HG02588 (cell line): ENCODE measurements at regions not wholly inside any gene's neighbourhood (a gene's known extent, or its start where the extent isn't known, plus 50 kb on each side); places are given as distances from the start of the nearest gene placed in this dataset.
"Not testable (repeated sequence)": the region's sequence is repeated elsewhere in the genome, so short reads cannot be mapped to it uniquely, and the experiment has no call there.

ENCODE experiments used
- ATAC-seq: cut with Tn5 transposase; IDR thresholded peaks from one replicate; pipeline ENCODE4 v1.9.1; 2021; ENCODE audit warnings: mild to moderate bottlenecking, moderate library complexity; ENCODE audit not compliant: unreplicated experiment

GRCh38 chr2:2464094-2464493 is 133.0 kb upstream of the MYT1L start:
- ATAC-seq = no peak

GRCh38 chr2:2456721-2457120 is 125.6 kb upstream of the MYT1L start:
- ATAC-seq = no peak

GRCh38 chr2:2455151-2455550 is 124.1 kb upstream of the MYT1L start:
- ATAC-seq = no peak

GRCh38 chr2:2452961-2453360 is 121.9 kb upstream of the MYT1L start:
- no peak for ATAC-seq

GRCh38 chr2:2451275-2451674 is 120.2 kb upstream of the MYT1L start:
- not testable (repeated sequence) for ATAC-seq

GRCh38 chr2:2448178-2448577 is 117.1 kb upstream of the MYT1L start:
- no peak for ATAC-seq

GRCh38 chr2:2422621-2423020 is 91.5 kb upstream of the MYT1L start:
- no peak for ATAC-seq

GRCh38 chr2:2413525-2413924 is 82.5 kb upstream of the MYT1L start:
- no peak for ATAC-seq

- ATAC-seq = no peak
Measured at GRCh38 chr2:2410987-2411386, 79.9 kb upstream of the MYT1L start.

- ATAC-seq = no peak
Measured at GRCh38 chr2:2409481-2409880, 78.4 kb upstream of the MYT1L start.

- ATAC-seq = no peak
Measured at GRCh38 chr2:2405780-2406179, 74.7 kb upstream of the MYT1L start.

GRCh38 chr2:2400286-2401038 is 69.4 kb upstream of the MYT1L start:
- ATAC-seq = no peak

- ATAC-seq = no peak
Measured at GRCh38 chr2:2399396-2399795, 68.3 kb upstream of the MYT1L start.

GRCh38 chr2:2392332-2392731 is 61.3 kb upstream of the MYT1L start:
- no peak for ATAC-seq

GRCh38 chr2:2389215-2389614 is 58.1 kb upstream of the MYT1L start:
- ATAC-seq = no peak
